Neural progenitor cell (in vitro differentiated cells): ENCODE measurements at regions not wholly inside any gene's neighbourhood (a gene's known extent, or its start where the extent isn't known, plus 50 kb on each side); places are given as distances from the start of the nearest gene placed in this dataset.

Experiments
- DNase-seq: peaks from one replicate; pipeline ENCODE4 v3.0.0-alpha.2; 2016; ENCODE audit warnings: low spot score
- H2AFZ ChIP-seq: fragments of 200-600 bp; sonication (generic); replicated peaks from 2 replicates; pipeline ENCODE4 v1.6.1; 2016; ENCODE audit warnings: antibody characterized with exemption
- H3F3A ChIP-seq: fragments of 200-600 bp; sonication (generic); 2 replicates; pipeline ENCODE4 v1.6.1; 2016; ENCODE audit warnings: antibody characterized with exemption, low read depth
- H3K27ac ChIP-seq: fragments of 200-600 bp; sonication (generic); 2 replicates; pipeline ENCODE4 v1.5.1; 2016; ENCODE audit warnings: mild to moderate bottlenecking
- H3K27me3 ChIP-seq: fragments of 200-600 bp; sonication (generic); 2 replicates; pipeline ENCODE4 v1.6.1; 2016; ENCODE audit warnings: mild to moderate bottlenecking, moderate library complexity
- H3K36me3 ChIP-seq: fragments of 200-600 bp; sonication (generic); 2 replicates; pipeline ENCODE4 v1.5.1; 2016
- H3K4me1 ChIP-seq: fragments of 200-600 bp; sonication (generic); 2 replicates; pipeline ENCODE4 v1.6.1; 2016; ENCODE audit warnings: mixed run types
- H3K4me2 ChIP-seq: fragments of 200-600 bp; sonication (generic); 2 replicates; pipeline ENCODE4 v1.6.1; 2016
- H3K4me3 ChIP-seq: fragments of 200-600 bp; sonication (generic); 2 replicates; pipeline ENCODE4 v1.5.1; 2016
- H3K79me2 ChIP-seq: fragments of 200-600 bp; sonication (generic); 2 replicates; pipeline ENCODE4 v1.6.1; 2016; ENCODE audit warnings: low read depth
- H3K9ac ChIP-seq: fragments of 200-600 bp; sonication (generic); 2 replicates; pipeline ENCODE4 v1.6.1; 2016
- H3K9me3 ChIP-seq: fragments of 200-600 bp; sonication (generic); 2 replicates; pipeline ENCODE4 v1.5.1; 2016; ENCODE audit warnings: low read depth
- H4K20me1 ChIP-seq: fragments of 200-600 bp; sonication (generic); 2 replicates; pipeline ENCODE4 v1.6.1; 2016; ENCODE audit warnings: low read depth
- H3K27ac Mint-ChIP-seq: 3 replicates; pipeline ENCODE4 v1.8.0; 2021; ENCODE audit warnings: mixed read lengths
- H3K27me3 Mint-ChIP-seq: 2 replicates; pipeline ENCODE4 v1.8.0; 2022; ENCODE audit warnings: low read depth, mild to moderate bottlenecking, inconsistent platforms, moderate library complexity, mixed read lengths; ENCODE audit not compliant: insufficient read depth
- H3K36me3 Mint-ChIP-seq: 3 replicates; pipeline ENCODE4 v1.8.0; 2021; ENCODE audit warnings: mixed read lengths
- H3K4me1 Mint-ChIP-seq: 3 replicates; pipeline ENCODE4 v1.8.0; 2021; ENCODE audit warnings: mixed read lengths
- H3K4me3 Mint-ChIP-seq: 3 replicates; pipeline ENCODE4 v1.8.0; 2021; ENCODE audit warnings: mild to moderate bottlenecking, moderate library complexity, mixed read lengths
- H3K9me3 Mint-ChIP-seq: 3 replicates; pipeline ENCODE4 v1.8.0; 2020; ENCODE audit warnings: mixed read lengths
- EZH2 ChIP-seq: fragments of 200-600 bp; sonication (generic); IDR thresholded peaks from 2 replicates; pipeline ENCODE4 v1.6.1; 2017; ENCODE audit warnings: antibody characterized with exemption, mild to moderate bottlenecking, moderate library complexity
- EZH2phosphoT487 ChIP-seq: fragments of 200-600 bp; sonication (generic); IDR thresholded peaks from 2 replicates; pipeline ENCODE4 v1.6.1; 2017; ENCODE audit warnings: antibody characterized with exemption
- TF ChIP-seq, protein P1 (sequence below): fragments of 200-600 bp; sonication (generic); IDR thresholded peaks from 2 replicates; pipeline ENCODE4 v1.5.1; 2017; ENCODE audit warnings: antibody characterized with exemption, mild to moderate bottlenecking

DNA sequence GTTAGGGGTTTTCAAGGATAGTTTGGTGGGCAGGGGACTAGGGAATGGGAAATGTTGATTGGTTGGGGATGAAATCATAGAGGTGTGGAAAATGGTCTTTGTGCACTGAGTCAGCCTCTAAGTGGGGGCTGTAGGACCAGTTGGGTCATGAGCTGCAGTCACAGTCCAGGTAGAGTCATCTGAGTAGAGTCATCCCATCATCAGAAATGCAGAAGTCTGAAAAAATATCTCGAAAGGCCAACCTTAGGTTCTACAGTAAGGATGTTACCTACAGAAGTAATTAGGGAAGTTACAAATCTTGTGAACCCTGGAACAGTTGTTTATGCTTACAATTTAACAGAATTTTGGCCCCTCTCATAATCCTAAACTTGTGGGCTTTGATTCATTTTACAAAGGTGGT, 63.4 kb upstream of the AP1S2 start:
- H3K27me3 Mint-ChIP-seq, result peaks cover 5% of the 10 kb centered on the region

DNA sequence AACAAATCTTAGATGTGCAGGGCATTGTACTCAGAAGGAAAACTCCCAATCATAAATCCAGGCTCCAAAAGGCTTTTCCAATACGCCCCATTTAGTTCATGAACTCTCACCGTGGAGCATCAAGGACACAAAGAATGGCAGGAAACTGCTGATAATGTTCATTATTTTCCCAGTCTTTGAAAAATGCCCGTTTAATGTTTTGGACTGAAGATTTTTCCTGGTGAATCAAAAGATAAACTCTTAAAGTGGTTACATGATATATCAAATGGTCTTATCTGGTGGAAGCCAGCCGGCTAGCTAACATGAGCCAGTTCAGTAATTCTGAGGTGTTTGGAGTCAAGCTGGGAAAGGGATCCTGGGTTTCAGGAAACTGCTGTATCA, 62.1 kb upstream of the AP1S2 start:
- Histone ChIP-seq H3F3A (no peaks in the 10 kb centered on the region), H3K4me3 (no peak overlapping the region), H3K4me2 (no peak overlapping the region), H3K27ac (no peak overlapping the region), H3K4me1 (peaks cover 4% of the 10 kb centered on the region), H3K9me3 (no peaks in the 10 kb centered on the region), H4K20me1 (no peaks in the 10 kb centered on the region), H3K9ac (no peak overlapping the region), H3K36me3 (no peaks in the 10 kb centered on the region), H3K79me2 (no peaks in the 10 kb centered on the region), H3K27me3 (no peaks in the 10 kb centered on the region), H2AFZ (no peak overlapping the region)
- Mint-ChIP-seq H3K4me3 (no peak overlapping the region), H3K27ac (peak overlapping the region; percentile 20), H3K27me3 (peaks cover 5% of the 10 kb centered on the region), H3K9me3 (peaks cover 26% of the 10 kb centered on the region), H3K36me3 (peaks cover 8% of the 10 kb centered on the region), H3K4me1 (peaks cover 41% of the 10 kb centered on the region)
- no peak for DNase-seq
- no peak for TF ChIP-seq EZH2
- TF ChIP-seq EZH2phosphoT487, result no peak
- TF ChIP-seq, protein P1, sequence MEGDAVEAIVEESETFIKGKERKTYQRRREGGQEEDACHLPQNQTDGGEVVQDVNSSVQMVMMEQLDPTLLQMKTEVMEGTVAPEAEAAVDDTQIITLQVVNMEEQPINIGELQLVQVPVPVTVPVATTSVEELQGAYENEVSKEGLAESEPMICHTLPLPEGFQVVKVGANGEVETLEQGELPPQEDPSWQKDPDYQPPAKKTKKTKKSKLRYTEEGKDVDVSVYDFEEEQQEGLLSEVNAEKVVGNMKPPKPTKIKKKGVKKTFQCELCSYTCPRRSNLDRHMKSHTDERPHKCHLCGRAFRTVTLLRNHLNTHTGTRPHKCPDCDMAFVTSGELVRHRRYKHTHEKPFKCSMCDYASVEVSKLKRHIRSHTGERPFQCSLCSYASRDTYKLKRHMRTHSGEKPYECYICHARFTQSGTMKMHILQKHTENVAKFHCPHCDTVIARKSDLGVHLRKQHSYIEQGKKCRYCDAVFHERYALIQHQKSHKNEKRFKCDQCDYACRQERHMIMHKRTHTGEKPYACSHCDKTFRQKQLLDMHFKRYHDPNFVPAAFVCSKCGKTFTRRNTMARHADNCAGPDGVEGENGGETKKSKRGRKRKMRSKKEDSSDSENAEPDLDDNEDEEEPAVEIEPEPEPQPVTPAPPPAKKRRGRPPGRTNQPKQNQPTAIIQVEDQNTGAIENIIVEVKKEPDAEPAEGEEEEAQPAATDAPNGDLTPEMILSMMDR, result no peak

More for the DNA sequence above, 63.4 kb upstream of the AP1S2 start:
- Mint-ChIP-seq H3K36me3 (peaks cover 8% of the 10 kb centered on the region), H3K27ac (no peak overlapping the region), H3K4me1 (peaks cover 42% of the 10 kb centered on the region), H3K9me3 (peaks cover 24% of the 10 kb centered on the region), H3K4me3 (no peak overlapping the region)
- no peaks in the 10 kb centered on the region for H3K27me3 ChIP-seq
- H3K27ac ChIP-seq, result no peak overlapping the region
- no peaks in the 10 kb centered on the region for H3K79me2 ChIP-seq
- no peak overlapping the region for H2AFZ ChIP-seq
- H3K4me1 ChIP-seq, result peaks cover 4% of the 10 kb centered on the region
- no peaks in the 10 kb centered on the region for H3K9me3 ChIP-seq
- no peaks in the 10 kb centered on the region for H3K36me3 ChIP-seq
- no peak overlapping the region for H3K4me3 ChIP-seq
- H3K4me2 ChIP-seq, result no peak overlapping the region
- H4K20me1 ChIP-seq, result no peaks in the 10 kb centered on the region
- no peaks in the 10 kb centered on the region for H3F3A ChIP-seq
- H3K9ac ChIP-seq, result no peak overlapping the region
- no peak for TF ChIP-seq EZH2
- TF ChIP-seq, protein P1, result no peak
- no peak for TF ChIP-seq EZH2phosphoT487
- DNase-seq, result no peak

DNA sequence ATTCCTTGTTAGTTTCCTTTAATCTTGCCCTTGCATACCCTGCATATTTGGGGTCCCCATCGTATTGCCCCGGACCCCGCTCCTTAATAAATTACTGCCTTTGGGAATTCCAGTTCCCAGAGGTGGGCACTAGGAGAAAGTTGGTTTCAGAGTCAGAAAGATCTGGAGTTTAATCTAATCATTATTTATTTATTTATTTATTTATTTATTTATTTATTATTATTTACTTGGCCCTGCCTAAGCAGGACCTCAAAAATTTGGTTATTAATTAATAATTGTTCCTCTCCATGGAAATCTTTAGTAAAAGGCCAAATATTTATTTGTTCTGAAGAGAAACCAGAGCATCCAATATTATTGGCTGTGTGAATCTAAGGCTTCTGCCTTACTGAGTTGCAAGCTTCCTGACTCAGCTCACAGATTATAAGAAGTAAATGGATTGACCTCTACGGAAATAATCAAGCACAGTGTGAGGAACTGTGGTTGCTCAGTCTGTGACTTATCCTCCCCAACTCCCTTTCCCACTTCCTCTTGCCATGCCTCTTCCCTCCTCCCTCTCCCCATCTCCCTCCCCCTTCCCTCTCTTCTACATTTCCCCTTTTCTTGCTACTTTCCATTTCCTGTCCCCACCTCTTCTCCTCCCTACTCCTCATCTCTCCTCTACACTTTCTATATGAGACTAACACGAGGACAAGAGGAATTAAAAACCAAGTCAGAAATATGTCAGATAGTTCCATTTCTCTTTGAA, 61.5 kb upstream of the AP1S2 start:
- Histone ChIP-seq H3K79me2 (no peaks in the 10 kb centered on the region), H3K9me3 (no peaks in the 10 kb centered on the region), H4K20me1 (no peaks in the 10 kb centered on the region), H3K27ac (no peak overlapping the region), H2AFZ (no peak overlapping the region), H3K36me3 (no peaks in the 10 kb centered on the region), H3K4me3 (no peak overlapping the region), H3K27me3 (no peaks in the 10 kb centered on the region), H3K4me1 (peaks cover 4% of the 10 kb centered on the region), H3K4me2 (no peak overlapping the region), H3F3A (no peaks in the 10 kb centered on the region), H3K9ac (no peak overlapping the region)
- peaks cover 26% of the 10 kb centered on the region for H3K9me3 Mint-ChIP-seq
- DNase-seq, result no peak
- H3K27ac Mint-ChIP-seq, result no peak overlapping the region
- peaks cover 8% of the 10 kb centered on the region for H3K36me3 Mint-ChIP-seq
- H3K27me3 Mint-ChIP-seq, result peaks cover 5% of the 10 kb centered on the region
- TF ChIP-seq EZH2phosphoT487, result no peak
- TF ChIP-seq, protein P1, result no peak
- no peak for TF ChIP-seq EZH2
- no peak overlapping the region for H3K4me3 Mint-ChIP-seq
- H3K4me1 Mint-ChIP-seq, result peaks cover 40% of the 10 kb centered on the region
